GM12878 (cell line): ENCODE measurements at regions not wholly inside any gene's neighbourhood (a gene's known extent, or its start where the extent isn't known, plus 50 kb on each side); places are given as distances from the start of the nearest gene placed in this dataset.

Experiments used
- ATAC-seq: fragments of 200-7000 bp; cut with Tn5 transposase; 3 replicates; pipeline ENCODE4 v1.9.1; 2020; ENCODE audit warnings: mild to moderate bottlenecking, moderate library complexity
- BruUV-seq: library from RNA; stranded (reverse); fragments of 400-500 nt; replicated peaks from 2 replicates; lab custom pipeline; 2021; lab: Mats Ljungman, UMichigan
- CTCF ChIA-PET: fragments of 300-600 bp; sonication (Branson Sonifier 250); formaldehyde crosslinking; extraction: SDS; loops from one replicate; lab custom pipeline; 2021; ENCODE audit warnings: inconsistent platforms; lab: Yijun Ruan, JAX
- POLR2A ChIA-PET: fragments of 350-600 bp; formaldehyde crosslinking; extraction: SDS; loops from one replicate; lab custom pipeline; 2021; ENCODE audit warnings: inconsistent platforms; lab: Charles Lee
- RAD21 ChIA-PET: fragments of 300-600 bp; sonication (Branson Sonifier 250); formaldehyde crosslinking; loops from one replicate; lab custom pipeline; 2023; ENCODE audit warnings: antibody characterized with exemption; ENCODE audit not compliant: unreplicated experiment; lab: Charles Lee
- SMC1A ChIA-PET: fragments of 300-600 bp; sonication (Branson Sonifier 250); formaldehyde crosslinking; loops from one replicate; lab custom pipeline; 2023; ENCODE audit not compliant: unreplicated experiment, uncharacterized antibody; lab: Charles Lee
- DNase-seq: peaks from one replicate; pipeline ENCODE4 v3.0.0-alpha.2; 2011; ENCODE audit warnings: low read depth, low spot score
- FAIRE-seq: peaks from 3 replicates; lab custom pipeline; 2011; peaks lifted over from hg19 to GRCh38; lab: Jason Lieb, UNC
- H2AFZ ChIP-seq: 2 replicates; pipeline ENCODE4 v1.6.0; 2011; ENCODE audit warnings: low read depth, low read length, control low read depth; ENCODE audit not compliant: control insufficient read depth
- H3K27ac ChIP-seq: 2 replicates; pipeline ENCODE4 v1.5.1; 2011; ENCODE audit warnings: control low read depth; ENCODE audit not compliant: control insufficient read depth, insufficient read depth
- H3K27me3 ChIP-seq, 2 experiments: replicated peaks in 1 of 2; 2 replicates each; pipeline versions ENCODE4 v1.6.0 to v1.6.1; 2011; ENCODE audit warnings: low read length in 1 of 2; ENCODE audit not compliant: control insufficient read depth in 2 of 2, insufficient read depth in 2 of 2
- H3K36me3 ChIP-seq, 2 experiments: 2 replicates each; pipeline ENCODE4 v1.5.1; 2011; ENCODE audit warnings: low read length in 1 of 2; ENCODE audit not compliant: control insufficient read depth in 2 of 2, insufficient read depth in 2 of 2
- H3K4me1 ChIP-seq: 2 replicates; pipeline ENCODE4 v1.6.1; 2011; ENCODE audit warnings: mild to moderate bottlenecking, low read length, moderate library complexity, mixed read lengths; ENCODE audit not compliant: control insufficient read depth, insufficient read depth
- H3K4me2 ChIP-seq: 2 replicates; pipeline ENCODE4 v1.6.0; 2011; ENCODE audit warnings: control low read depth; ENCODE audit not compliant: control insufficient read depth, insufficient read depth
- H3K4me3 ChIP-seq: fragments of 200-600 bp; sonication (generic); 2 replicates; pipeline ENCODE4 v1.5.1; 2016
- H3K79me2 ChIP-seq: 2 replicates; pipeline ENCODE4 v1.6.0; 2011; ENCODE audit warnings: low read length; ENCODE audit not compliant: control insufficient read depth, insufficient read depth
- H3K9ac ChIP-seq: 2 replicates; pipeline ENCODE4 v1.8.0; 2011; ENCODE audit warnings: low read length, control low read depth, mixed read lengths; ENCODE audit not compliant: control insufficient read depth, insufficient read depth
- H3K9me3 ChIP-seq: replicated peaks from 3 replicates; pipeline ENCODE4 v1.5.1; 2011; ENCODE audit warnings: mild to moderate bottlenecking, low read length; ENCODE audit not compliant: control insufficient read depth, insufficient read depth
- H4K20me1 ChIP-seq: 2 replicates; pipeline ENCODE4 v1.6.0; 2011; ENCODE audit not compliant: control insufficient read depth, insufficient read depth
- BACH1 ChIP-seq: fragments of 450-650 bp; IDR thresholded peaks from 2 replicates; pipeline ENCODE4 v1.6.1; 2017; ENCODE audit warnings: mild to moderate bottlenecking, borderline replicate concordance
- CBFB ChIP-seq: IDR thresholded peaks from 2 replicates; pipeline ENCODE4 v1.6.1; 2016; ENCODE audit warnings: antibody characterized with exemption, low read depth
- MLLT1 ChIP-seq: fragments of 450-650 bp; IDR thresholded peaks from 2 replicates; pipeline ENCODE4 v1.6.1; 2016; ENCODE audit warnings: mild to moderate bottlenecking
- NFXL1 ChIP-seq: fragments of 450-650 bp; IDR thresholded peaks from 2 replicates; pipeline ENCODE4 v1.6.1; 2017; ENCODE audit warnings: antibody characterized with exemption, mild to moderate bottlenecking, borderline replicate concordance
- RB1 ChIP-seq: fragments of 450-650 bp; formaldehyde crosslinking; IDR thresholded peaks from 2 replicates; pipeline ENCODE4 v1.6.1; 2017; ENCODE audit warnings: mild to moderate bottlenecking, borderline replicate concordance
- TCF12 ChIP-seq: IDR thresholded peaks from 2 replicates; pipeline ENCODE4 v1.6.1; 2011; ENCODE audit warnings: low read depth, mild to moderate bottlenecking, low read length
- ZNF274 ChIP-seq: IDR thresholded peaks from one replicate; pipeline ENCODE4 v1.8.0; 2011; ENCODE audit not compliant: insufficient read length, insufficient read depth
- ZNF622 ChIP-seq: fragments of 450-650 bp; IDR thresholded peaks from 2 replicates; pipeline ENCODE4 v1.6.1; 2017; ENCODE audit warnings: mild to moderate bottlenecking, inconsistent platforms
- ZSCAN29 ChIP-seq: fragments of 450-650 bp; IDR thresholded peaks from 2 replicates; pipeline ENCODE4 v1.6.1; 2017; ENCODE audit warnings: mild to moderate bottlenecking, moderate library complexity
- WGBS: methylation state at CpG from one replicate; pipeline ENCODE4 v1.1.6; 2016; ENCODE audit warnings: low lambda C conversion rate; ENCODE audit not compliant: insufficient replicate concordance, insufficient coverage; ENCODE audit errors: missing lambda C conversion rate; 5-methylcytosine and 5-hydroxymethylcytosine counted together
- in situ Hi-C: fragments of 300-500 bp; cut with MboI; formaldehyde crosslinking; loops from 9 replicates; pipeline ENCODE4 v1.14.3; 2018; ENCODE audit warnings: mixed read lengths
- intact Hi-C: fragments of 100-400 bp; cut with micrococcal nuclease; formaldehyde crosslinking; loops from one replicate; pipeline ENCODE4 v1.14.2; 2022; ENCODE audit not compliant: unreplicated experiment
- TF ChIP-seq, protein P1 (sequence below): IDR thresholded peaks from 2 replicates; pipeline ENCODE4 v1.6.1; 2012; ENCODE audit warnings: low read length, inconsistent platforms
- TF ChIP-seq, protein P2 (sequence below): fragments of 450-650 bp; IDR thresholded peaks from 2 replicates; pipeline ENCODE4 v1.6.1; 2017; ENCODE audit warnings: mild to moderate bottlenecking, moderate library complexity
- TF ChIP-seq, protein P3 (sequence below): fragments of 450-650 bp; IDR thresholded peaks from 2 replicates; pipeline ENCODE4 v1.6.1; 2014; ENCODE audit warnings: mild to moderate bottlenecking

GRCh38 chr3:4196506-4197147 lies 106.5 kb upstream of the SETMAR start:
- FAIRE-seq (no peak), ATAC-seq (no peak), DNase-seq (no peak)
- Histone ChIP-seq H3K4me3 (no peak overlapping the region), H3K9ac (no peak overlapping the region), H2AFZ (no peak overlapping the region), H3K36me3 (no peaks in the 10 kb centered on the region), H3K4me1 (no peaks in the 10 kb centered on the region), H3K9me3 (no peaks in the 10 kb centered on the region), H3K79me2 (no peaks in the 10 kb centered on the region), H3K4me2 (no peak overlapping the region), H3K27me3 (no peaks in the 10 kb centered on the region), H3K27ac (no peak overlapping the region), H4K20me1 (no peaks in the 10 kb centered on the region)
- TF ChIP-seq ZNF274 (no peak), TCF12 (no peak), NFXL1 (no peak), RB1 (no peak), MLLT1 (no peak), BACH1 (no peak), CBFB (no peak), ZNF622 (no peak), ZSCAN29 (no peak)
- TF ChIP-seq, protein P1, sequence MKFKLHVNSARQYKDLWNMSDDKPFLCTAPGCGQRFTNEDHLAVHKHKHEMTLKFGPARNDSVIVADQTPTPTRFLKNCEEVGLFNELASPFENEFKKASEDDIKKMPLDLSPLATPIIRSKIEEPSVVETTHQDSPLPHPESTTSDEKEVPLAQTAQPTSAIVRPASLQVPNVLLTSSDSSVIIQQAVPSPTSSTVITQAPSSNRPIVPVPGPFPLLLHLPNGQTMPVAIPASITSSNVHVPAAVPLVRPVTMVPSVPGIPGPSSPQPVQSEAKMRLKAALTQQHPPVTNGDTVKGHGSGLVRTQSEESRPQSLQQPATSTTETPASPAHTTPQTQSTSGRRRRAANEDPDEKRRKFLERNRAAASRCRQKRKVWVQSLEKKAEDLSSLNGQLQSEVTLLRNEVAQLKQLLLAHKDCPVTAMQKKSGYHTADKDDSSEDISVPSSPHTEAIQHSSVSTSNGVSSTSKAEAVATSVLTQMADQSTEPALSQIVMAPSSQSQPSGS: no peak
- TF ChIP-seq, protein P2, sequence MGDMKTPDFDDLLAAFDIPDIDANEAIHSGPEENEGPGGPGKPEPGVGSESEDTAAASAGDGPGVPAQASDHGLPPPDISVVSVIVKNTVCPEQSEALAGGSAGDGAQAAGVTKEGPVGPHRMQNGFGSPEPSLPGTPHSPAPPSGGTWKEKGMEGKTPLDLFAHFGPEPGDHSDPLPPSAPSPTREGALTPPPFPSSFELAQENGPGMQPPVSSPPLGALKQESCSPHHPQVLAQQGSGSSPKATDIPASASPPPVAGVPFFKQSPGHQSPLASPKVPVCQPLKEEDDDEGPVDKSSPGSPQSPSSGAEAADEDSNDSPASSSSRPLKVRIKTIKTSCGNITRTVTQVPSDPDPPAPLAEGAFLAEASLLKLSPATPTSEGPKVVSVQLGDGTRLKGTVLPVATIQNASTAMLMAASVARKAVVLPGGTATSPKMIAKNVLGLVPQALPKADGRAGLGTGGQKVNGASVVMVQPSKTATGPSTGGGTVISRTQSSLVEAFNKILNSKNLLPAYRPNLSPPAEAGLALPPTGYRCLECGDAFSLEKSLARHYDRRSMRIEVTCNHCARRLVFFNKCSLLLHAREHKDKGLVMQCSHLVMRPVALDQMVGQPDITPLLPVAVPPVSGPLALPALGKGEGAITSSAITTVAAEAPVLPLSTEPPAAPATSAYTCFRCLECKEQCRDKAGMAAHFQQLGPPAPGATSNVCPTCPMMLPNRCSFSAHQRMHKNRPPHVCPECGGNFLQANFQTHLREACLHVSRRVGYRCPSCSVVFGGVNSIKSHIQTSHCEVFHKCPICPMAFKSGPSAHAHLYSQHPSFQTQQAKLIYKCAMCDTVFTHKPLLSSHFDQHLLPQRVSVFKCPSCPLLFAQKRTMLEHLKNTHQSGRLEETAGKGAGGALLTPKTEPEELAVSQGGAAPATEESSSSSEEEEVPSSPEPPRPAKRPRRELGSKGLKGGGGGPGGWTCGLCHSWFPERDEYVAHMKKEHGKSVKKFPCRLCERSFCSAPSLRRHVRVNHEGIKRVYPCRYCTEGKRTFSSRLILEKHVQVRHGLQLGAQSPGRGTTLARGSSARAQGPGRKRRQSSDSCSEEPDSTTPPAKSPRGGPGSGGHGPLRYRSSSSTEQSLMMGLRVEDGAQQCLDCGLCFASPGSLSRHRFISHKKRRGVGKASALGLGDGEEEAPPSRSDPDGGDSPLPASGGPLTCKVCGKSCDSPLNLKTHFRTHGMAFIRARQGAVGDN: no peak
- TF ChIP-seq, protein P3, sequence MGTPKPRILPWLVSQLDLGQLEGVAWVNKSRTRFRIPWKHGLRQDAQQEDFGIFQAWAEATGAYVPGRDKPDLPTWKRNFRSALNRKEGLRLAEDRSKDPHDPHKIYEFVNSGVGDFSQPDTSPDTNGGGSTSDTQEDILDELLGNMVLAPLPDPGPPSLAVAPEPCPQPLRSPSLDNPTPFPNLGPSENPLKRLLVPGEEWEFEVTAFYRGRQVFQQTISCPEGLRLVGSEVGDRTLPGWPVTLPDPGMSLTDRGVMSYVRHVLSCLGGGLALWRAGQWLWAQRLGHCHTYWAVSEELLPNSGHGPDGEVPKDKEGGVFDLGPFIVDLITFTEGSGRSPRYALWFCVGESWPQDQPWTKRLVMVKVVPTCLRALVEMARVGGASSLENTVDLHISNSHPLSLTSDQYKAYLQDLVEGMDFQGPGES: no peak
- POLR2A ChIA-PET: no interaction called here
- no TSS peak for BruUV-seq
- WGBS: 25% methylated on average over 1 of the region's 1 CpG
- RAD21 ChIA-PET: no interaction called here
- intact Hi-C loops (no loop called here), in situ Hi-C loops (no loop called here)
- CTCF ChIA-PET: no interaction called here
- SMC1A ChIA-PET: no interaction called here
